Breast epithelium (tissue), 3 donors: ENCODE measurements at regions not wholly inside any gene's neighbourhood (a gene's known extent, or its start where the extent isn't known, plus 50 kb on each side); places are given as distances from the start of the nearest gene placed in this dataset.

Experiments used
- CTCF ChIP-seq, 3 donors: fragments of 450-650 bp; IDR thresholded peaks; one replicate each; pipeline ENCODE4 v1.5.1; 2016 to 2017; ENCODE audit warnings: antibody characterized with exemption in 3 of 3, mild to moderate bottlenecking in 3 of 3, moderate library complexity in 3 of 3
- POLR2A ChIP-seq: fragments of 450-650 bp; IDR thresholded peaks from one replicate; pipeline ENCODE4 v1.6.1; 2016; ENCODE audit warnings: antibody characterized with exemption, mild to moderate bottlenecking, moderate library complexity
- POLR2AphosphoS5 ChIP-seq, 3 donors: sonication (generic); formaldehyde crosslinking; IDR thresholded peaks; one replicate each; pipeline ENCODE4 v1.6.1; 2017; ENCODE audit warnings: antibody characterized with exemption in 3 of 3

GRCh38 chr7:138196971-138197896 lies 121.0 kb downstream of the AKR1D1 start:
- TF ChIP-seq CTCF (IDR thresholded peaks at IDR 0.05) (no peak), POLR2A (no peak), POLR2AphosphoS5 (IDR thresholded peaks at IDR 0.05) (no peak)
